ENCODE measurements at regions not wholly inside any gene's neighbourhood (a gene's known extent, or its start where the extent isn't known, plus 50 kb on each side); places are given as distances from the start of the nearest gene placed in this dataset.

DNA sequence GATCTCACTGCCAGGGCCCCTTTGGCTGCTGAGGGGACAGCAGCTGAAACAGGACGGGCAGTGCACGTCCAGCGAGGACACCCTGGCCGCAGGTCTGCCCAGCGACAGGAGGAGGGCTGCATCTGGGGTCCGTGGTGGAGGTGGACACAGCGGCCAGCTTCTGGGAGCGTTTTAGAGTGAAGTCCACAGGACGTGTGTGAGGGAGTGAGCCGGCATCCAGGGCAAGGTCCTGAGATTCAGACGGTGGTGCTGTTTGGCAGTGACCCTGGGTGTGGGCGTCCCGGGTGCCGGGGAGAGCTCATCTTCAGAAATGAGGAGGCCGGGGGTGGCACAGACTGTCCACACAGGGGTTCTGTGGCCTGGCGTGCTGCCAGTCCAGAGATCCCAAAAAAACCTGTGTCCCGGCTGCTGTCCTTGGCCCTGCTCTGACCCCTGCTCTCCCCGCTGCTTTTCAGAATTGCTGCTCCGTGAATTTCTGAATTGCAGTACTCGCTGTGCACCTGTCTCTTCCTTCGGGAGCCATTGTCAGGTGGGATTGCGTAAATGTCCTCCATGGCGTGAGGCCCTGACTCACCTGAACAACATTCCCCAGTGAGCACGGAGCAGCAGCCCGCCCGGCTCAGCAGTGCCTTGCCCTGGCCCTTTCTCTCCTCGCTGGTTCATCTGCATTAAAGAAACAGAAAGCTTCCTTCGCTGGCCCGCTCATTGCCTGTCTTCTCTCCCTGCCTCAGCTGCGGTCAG, 183.5 kb upstream of the C14orf180 start:
- WGBS, 5 donors, result 82 to 89% (median 87%) methylated on average over 30 of the region's 30 CpGs
- Histone ChIP-seq H3K36me3 (no peaks in the 10 kb centered on the region), H3K27me3 (peaks cover 0 to 30% (median 0%) of the 10 kb centered on the region in 3 donors), H3K4me3 (no peak overlapping the region), H3K9me3 (peaks cover 0 to 34% (median 26%) of the 10 kb centered on the region in 4 donors), H3K27ac (no peak overlapping the region), H3K4me1 (peaks cover 2 to 12% (median 6%) of the 10 kb centered on the region in 4 donors)
- DNase-seq, result peak in 1 of 2 donors; percentile 21
- no peak for TF ChIP-seq POLR2A (IDR thresholded peaks at IDR 0.05)
- no peak for TF ChIP-seq EP300 (IDR thresholded peaks at IDR 0.05)
- TF ChIP-seq, protein P1, sequence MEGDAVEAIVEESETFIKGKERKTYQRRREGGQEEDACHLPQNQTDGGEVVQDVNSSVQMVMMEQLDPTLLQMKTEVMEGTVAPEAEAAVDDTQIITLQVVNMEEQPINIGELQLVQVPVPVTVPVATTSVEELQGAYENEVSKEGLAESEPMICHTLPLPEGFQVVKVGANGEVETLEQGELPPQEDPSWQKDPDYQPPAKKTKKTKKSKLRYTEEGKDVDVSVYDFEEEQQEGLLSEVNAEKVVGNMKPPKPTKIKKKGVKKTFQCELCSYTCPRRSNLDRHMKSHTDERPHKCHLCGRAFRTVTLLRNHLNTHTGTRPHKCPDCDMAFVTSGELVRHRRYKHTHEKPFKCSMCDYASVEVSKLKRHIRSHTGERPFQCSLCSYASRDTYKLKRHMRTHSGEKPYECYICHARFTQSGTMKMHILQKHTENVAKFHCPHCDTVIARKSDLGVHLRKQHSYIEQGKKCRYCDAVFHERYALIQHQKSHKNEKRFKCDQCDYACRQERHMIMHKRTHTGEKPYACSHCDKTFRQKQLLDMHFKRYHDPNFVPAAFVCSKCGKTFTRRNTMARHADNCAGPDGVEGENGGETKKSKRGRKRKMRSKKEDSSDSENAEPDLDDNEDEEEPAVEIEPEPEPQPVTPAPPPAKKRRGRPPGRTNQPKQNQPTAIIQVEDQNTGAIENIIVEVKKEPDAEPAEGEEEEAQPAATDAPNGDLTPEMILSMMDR (IDR thresholded peaks at IDR 0.05), result no peak
- no peak for TF ChIP-seq POLR2AphosphoS5 (IDR thresholded peaks at IDR 0.05)
- intact Hi-C loops (cut with DNase I; ENCODE audit: low total_unique reads), result no loop called here

DNA sequence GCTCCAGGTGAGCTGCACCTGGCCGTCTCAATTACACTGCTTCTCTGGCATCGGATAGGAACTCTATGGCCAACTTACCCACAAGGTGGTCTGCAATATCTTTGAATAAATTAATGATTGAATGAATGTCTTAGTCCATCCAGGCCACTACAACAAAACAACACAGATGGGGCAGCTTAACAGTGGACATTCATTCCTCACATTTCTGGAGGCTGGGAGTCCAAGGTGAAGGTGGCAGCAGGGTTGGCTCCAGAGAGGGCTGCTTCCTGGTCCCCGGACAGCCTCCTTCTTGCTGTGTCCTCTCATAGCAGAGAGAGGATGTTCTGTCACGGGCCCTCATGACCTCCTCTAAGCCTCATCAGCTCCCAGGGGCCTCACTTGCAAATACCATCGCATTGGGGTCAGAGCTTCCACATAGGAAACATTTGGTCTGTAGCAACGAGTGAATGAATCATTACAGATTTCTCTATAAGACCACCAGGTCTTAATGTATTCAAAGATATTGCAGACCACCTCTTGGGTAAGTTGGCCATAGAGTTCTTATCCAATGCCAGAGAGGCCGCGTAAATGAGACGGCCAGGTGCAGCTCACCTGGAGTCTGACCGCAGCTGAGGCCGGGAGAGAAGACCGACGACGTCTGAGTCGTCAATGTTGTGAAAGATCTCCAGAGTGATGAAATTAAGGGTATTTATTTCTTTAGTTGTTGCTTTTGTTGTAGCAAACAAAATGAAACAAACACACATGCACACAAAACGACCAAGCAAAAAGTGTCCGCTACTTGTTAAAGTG, 182.7 kb upstream of the C14orf180 start:
- 83 to 94% (median 89%) methylated on average over 16 to 17 of the region's 17 CpGs for WGBS, 5 donors
- Histone ChIP-seq H3K36me3 (no peaks in the 10 kb centered on the region), H3K27ac (no peak overlapping the region), H3K27me3 (peaks cover 0 to 32% (median 0%) of the 10 kb centered on the region in 3 donors), H3K4me3 (no peak overlapping the region), H3K4me1 (peaks cover 2 to 12% (median 6%) of the 10 kb centered on the region in 4 donors), H3K9me3 (peaks cover 0 to 34% (median 26%) of the 10 kb centered on the region in 4 donors)
- intact Hi-C loops (cut with DNase I; ENCODE audit: low total_unique reads), result no loop called here
- TF ChIP-seq POLR2A (IDR thresholded peaks at IDR 0.05), result no peak
- TF ChIP-seq POLR2AphosphoS5 (IDR thresholded peaks at IDR 0.05), result no peak
- no peak for TF ChIP-seq EP300 (IDR thresholded peaks at IDR 0.05)
- TF ChIP-seq, protein P1 (IDR thresholded peaks at IDR 0.05), result no peak
- DNase-seq, result peak in 1 of 2 donors; percentile 17

DNA sequence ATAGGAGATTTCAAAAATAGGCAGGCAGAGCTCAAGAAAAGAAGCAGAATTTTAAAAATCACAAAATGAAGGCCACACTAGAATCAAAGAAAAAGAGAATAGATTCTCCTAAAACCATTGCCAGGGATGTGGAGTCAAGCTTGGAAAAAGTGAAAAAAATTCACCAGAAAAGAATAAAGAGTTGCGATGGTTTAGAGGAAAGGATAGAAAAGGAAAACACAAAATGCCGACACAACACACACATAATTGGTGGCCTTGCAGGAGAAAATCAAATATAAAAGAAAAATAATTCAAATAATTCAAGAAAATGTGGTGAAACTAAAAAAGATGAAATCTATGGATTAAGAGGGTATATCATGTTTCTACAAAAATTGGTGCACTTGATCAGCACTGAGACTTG, 181.6 kb upstream of the C14orf180 start:
- Histone ChIP-seq H3K4me3 (no peak overlapping the region), H3K36me3 (no peaks in the 10 kb centered on the region), H3K9me3 (peaks cover 0 to 34% (median 26%) of the 10 kb centered on the region in 4 donors), H3K27ac (no peak overlapping the region), H3K27me3 (peaks cover 0 to 24% (median 0%) of the 10 kb centered on the region in 3 donors), H3K4me1 (peaks cover 2 to 11% (median 6%) of the 10 kb centered on the region in 4 donors)
- WGBS, 5 donors, result 93 to 100% (median 98%) methylated on average over 2 of the region's 2 CpGs
- intact Hi-C loops (cut with DNase I; ENCODE audit: low total_unique reads), result no loop called here
- DNase-seq, result no peak
- TF ChIP-seq, protein P1 (IDR thresholded peaks at IDR 0.05), result no peak
- TF ChIP-seq POLR2A (IDR thresholded peaks at IDR 0.05) (no peak), EP300 (IDR thresholded peaks at IDR 0.05) (no peak), POLR2AphosphoS5 (IDR thresholded peaks at IDR 0.05) (no peak)

DNA sequence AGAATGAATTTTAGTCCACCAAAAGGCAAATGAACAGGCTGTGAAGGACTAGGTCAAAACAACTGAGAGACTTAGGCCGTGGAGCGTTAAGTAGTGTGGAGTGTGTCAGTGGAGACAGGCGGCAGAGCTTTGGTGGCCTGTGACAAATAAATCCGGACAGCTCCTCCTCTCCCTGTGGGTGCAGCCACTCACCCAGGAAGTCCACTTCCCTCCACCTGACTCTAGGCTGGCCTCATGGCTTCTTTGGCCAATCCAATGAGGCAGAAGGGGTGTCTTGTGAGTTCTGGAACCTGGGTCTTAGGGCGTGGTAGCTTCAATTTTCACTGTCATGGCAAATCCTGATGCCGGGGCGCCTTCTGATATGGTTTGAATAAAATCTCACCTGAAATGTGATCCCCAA, 180.9 kb upstream of the C14orf180 start:
- H3K27me3 ChIP-seq, result peaks cover 0 to 21% (median 0%) of the 10 kb centered on the region in 3 donors
- intact Hi-C loops (cut with DNase I; ENCODE audit: low total_unique reads), result no loop called here
- no peak overlapping the region for H3K4me3 ChIP-seq
- H3K36me3 ChIP-seq, result no peaks in the 10 kb centered on the region
- DNase-seq, result no peak
- peaks cover 1 to 4% (median 2%) of the 10 kb centered on the region in 4 donors for H3K4me1 ChIP-seq
- no peak overlapping the region for H3K27ac ChIP-seq
- WGBS, 5 donors, result 71 to 89% (median 83%) methylated on average over 7 of the region's 7 CpGs
- peaks cover 0 to 34% (median 26%) of the 10 kb centered on the region in 4 donors for H3K9me3 ChIP-seq
- TF ChIP-seq POLR2A (IDR thresholded peaks at IDR 0.05) (no peak), EP300 (IDR thresholded peaks at IDR 0.05) (no peak), POLR2AphosphoS5 (IDR thresholded peaks at IDR 0.05) (no peak)
- TF ChIP-seq, protein P1 (IDR thresholded peaks at IDR 0.05), result no peak
